Sigmoid colon (tissue), 6 donors: ENCODE measurements at regions not wholly inside any gene's neighbourhood (a gene's known extent, or its start where the extent isn't known, plus 50 kb on each side); places are given as distances from the start of the nearest gene placed in this dataset.

Experiments used
- DNase-seq: peaks from one replicate; pipeline ENCODE4 v3.0.0-alpha.2; 2019
- H3K27ac ChIP-seq, 4 donors: fragments of 200-600 bp; sonication (generic); one replicate each; pipeline ENCODE4 v1.5.1; 2016 to 2019; ENCODE audit warnings: mild to moderate bottlenecking in 1 of 4
- H3K27me3 ChIP-seq, 3 donors: fragments of 200-600 bp; sonication (generic); one replicate each; pipeline ENCODE4 v1.5.1; 2019; ENCODE audit warnings: mild to moderate bottlenecking in 1 of 3
- H3K36me3 ChIP-seq, 4 donors: fragments of 200-600 bp; sonication (generic); one replicate each; pipeline ENCODE4 v1.5.1; 2016 to 2019
- H3K4me1 ChIP-seq, 4 donors: fragments of 200-600 bp; sonication (generic); one replicate each; pipeline ENCODE4 v1.5.1; 2017 to 2019
- H3K4me3 ChIP-seq, 4 donors: fragments of 200-600 bp; sonication (generic); one replicate each; pipeline ENCODE4 v1.5.1; 2017 to 2019; ENCODE audit warnings: mild to moderate bottlenecking in 2 of 4, moderate library complexity in 1 of 4
- H3K9me3 ChIP-seq, 4 donors: fragments of 200-600 bp in 3 of 4; sonication (generic) in 3 of 4; one replicate each; pipeline versions ENCODE4 v1.5.1 to v1.6.1; 2013 to 2019
- CTCF ChIP-seq, 4 experiments: fragments of 450-650 bp in 3 of 4; fragments of 200-600 bp in 1 of 4; IDR thresholded peaks; one replicate each; pipeline ENCODE4 v1.5.1; 2016 to 2019; ENCODE audit warnings: antibody characterized with exemption in 4 of 4, mild to moderate bottlenecking in 3 of 4, moderate library complexity in 2 of 4
- EP300 ChIP-seq, 4 donors: sonication (generic); formaldehyde crosslinking; IDR thresholded peaks; one replicate each; pipeline ENCODE4 v1.6.1; 2017; ENCODE audit warnings: antibody characterized with exemption in 4 of 4
- POLR2A ChIP-seq, 2 donors: fragments of 450-650 bp; IDR thresholded peaks; one replicate each; pipeline ENCODE4 v1.6.1; 2016; ENCODE audit warnings: antibody characterized with exemption in 2 of 2, mild to moderate bottlenecking in 2 of 2, moderate library complexity in 2 of 2
- POLR2AphosphoS5 ChIP-seq, 4 donors: sonication (generic); formaldehyde crosslinking; IDR thresholded peaks; one replicate each; pipeline ENCODE4 v1.6.1; 2017; ENCODE audit warnings: antibody characterized with exemption in 4 of 4
- WGBS, 2 donors: extraction: QIAGEN DNeasy Blood & Tissue Kit; methylation state at CpG; one replicate each; pipeline ENCODE4 v1.1.7; 2013; 5-methylcytosine and 5-hydroxymethylcytosine counted together
- intact Hi-C: fragments of 100-400 bp; cut with DNase I; formaldehyde crosslinking; loops from one replicate; pipeline ENCODE4 v1.15.1; 2023
- donor health status: healthy with polysubstance abuse.
- donor health status: healthy.

GRCh38 chr9:11893331-11893730 is 799.9 kb upstream of the TYRP1 start:
- Histone ChIP-seq H3K4me1 (no peaks in the 10 kb centered on the region), H3K27me3 (no peaks in the 10 kb centered on the region), H3K27ac (no peak overlapping the region), H3K4me3 (no peak overlapping the region), H3K9me3 (peaks cover 0 to 2% (median 1%) of the 10 kb centered on the region in 4 donors), H3K36me3 (no peaks in the 10 kb centered on the region)
- no peak for DNase-seq
- intact Hi-C loops = no loop called here
- TF ChIP-seq POLR2A (IDR thresholded peaks at IDR 0.05) = no peak
- no peak for TF ChIP-seq POLR2AphosphoS5 (IDR thresholded peaks at IDR 0.05)
- TF ChIP-seq CTCF (IDR thresholded peaks at IDR 0.05) = no peak
- TF ChIP-seq EP300 (IDR thresholded peaks at IDR 0.05) = no peak

GRCh38 chr9:11894136-11894535 is 799.0 kb upstream of the TYRP1 start:
- H3K36me3 ChIP-seq = no peaks in the 10 kb centered on the region
- 81 to 89% methylated on average over 1 of the region's 1 CpG for WGBS, 2 donors

GRCh38 chr9:11902610-11903009 is 790.6 kb upstream of the TYRP1 start:
- Histone ChIP-seq H3K4me1 (no peaks in the 10 kb centered on the region), H3K36me3 (no peaks in the 10 kb centered on the region), H3K27me3 (no peaks in the 10 kb centered on the region), H3K4me3 (no peak overlapping the region), H3K27ac (no peak overlapping the region), H3K9me3 (no peaks in the 10 kb centered on the region)
- intact Hi-C loops = no loop called here
- TF ChIP-seq CTCF (IDR thresholded peaks at IDR 0.05) (no peak), POLR2AphosphoS5 (IDR thresholded peaks at IDR 0.05) (no peak), POLR2A (IDR thresholded peaks at IDR 0.05) (no peak), EP300 (IDR thresholded peaks at IDR 0.05) (no peak)
- no peak for DNase-seq
- 23 to 62% methylated on average over 1 of the region's 1 CpG for WGBS, 2 donors

More at GRCh38 chr9:11894136-11894535, 799.0 kb upstream of the TYRP1 start:
- intact Hi-C loops = no loop called here
- H3K4me3 ChIP-seq = no peak overlapping the region
- peaks cover 0 to 2% (median 1%) of the 10 kb centered on the region in 4 donors for H3K9me3 ChIP-seq
- H3K27ac ChIP-seq = no peak overlapping the region
- TF ChIP-seq EP300 (IDR thresholded peaks at IDR 0.05) (no peak), CTCF (IDR thresholded peaks at IDR 0.05) (no peak)
- H3K27me3 ChIP-seq = no peaks in the 10 kb centered on the region
- DNase-seq = no peak
- no peaks in the 10 kb centered on the region for H3K4me1 ChIP-seq

- Histone ChIP-seq H3K4me3 (no peak overlapping the region), H3K9me3 (no peaks in the 10 kb centered on the region), H3K27me3 (no peaks in the 10 kb centered on the region), H3K27ac (no peak overlapping the region), H3K4me1 (no peaks in the 10 kb centered on the region), H3K36me3 (no peaks in the 10 kb centered on the region)
- no peak for DNase-seq
- WGBS, 2 donors = 44 to 65% methylated on average over 2 of the region's 2 CpGs
- TF ChIP-seq EP300 (IDR thresholded peaks at IDR 0.05) (no peak), POLR2AphosphoS5 (IDR thresholded peaks at IDR 0.05) (no peak), POLR2A (IDR thresholded peaks at IDR 0.05) (no peak), CTCF (IDR thresholded peaks at IDR 0.05) (no peak)
- intact Hi-C loops = no loop called here
Measured at GRCh38 chr9:11915699-11916098, 777.5 kb upstream of the TYRP1 start.

GRCh38 chr9:11928871-11929321 is 764.3 kb upstream of the TYRP1 start:
- no peak for TF ChIP-seq POLR2A (IDR thresholded peaks at IDR 0.05)
- no peak for TF ChIP-seq CTCF (IDR thresholded peaks at IDR 0.05)
- no peak for TF ChIP-seq POLR2AphosphoS5 (IDR thresholded peaks at IDR 0.05)
- TF ChIP-seq EP300 (IDR thresholded peaks at IDR 0.05) = no peak
- Histone ChIP-seq H3K4me1 (no peaks in the 10 kb centered on the region), H3K27me3 (no peaks in the 10 kb centered on the region), H3K36me3 (no peaks in the 10 kb centered on the region), H3K9me3 (no peaks in the 10 kb centered on the region), H3K4me3 (no peak overlapping the region), H3K27ac (no peak overlapping the region)
- intact Hi-C loops = no loop called here
- WGBS, 2 donors = 91 to 93% methylated on average over 17 of the region's 17 CpGs
- DNase-seq = no peak
